Natural killer cell (primary cell): ENCODE measurements at regions not wholly inside any gene's neighbourhood (a gene's known extent, or its start where the extent isn't known, plus 50 kb on each side); places are given as distances from the start of the nearest gene placed in this dataset.

ENCODE experiments used
- ATAC-seq, 3 donors: fragments of 150-1000 bp in 2 of 3; fragments of 200-7000 bp in 1 of 3; cut with Tn5 transposase; 1 replicate in 1 of 3; 2 replicates in 2 of 3; pipeline ENCODE4 v1.10.0; 2021; ENCODE audit warnings: mild to moderate bottlenecking in 2 of 3, moderate library complexity in 2 of 3
- DNase-seq, 2 donors: peaks; one replicate each; pipeline versions ENCODE4 v3.0.0 to v3.0.0-alpha.2; 2013 to 2021; ENCODE audit warnings: mixed read lengths in 1 of 2
- H3K27ac ChIP-seq: one replicate; pipeline ENCODE4 v1.5.1; 2013; ENCODE audit warnings: mild to moderate bottlenecking, low read length
- H3K27me3 ChIP-seq: one replicate; pipeline ENCODE4 v1.6.1; 2013; ENCODE audit warnings: low read length; ENCODE audit not compliant: control insufficient read depth, insufficient read depth
- H3K36me3 ChIP-seq: one replicate; pipeline ENCODE4 v1.6.1; 2013; ENCODE audit warnings: low read length; ENCODE audit not compliant: control insufficient read depth, insufficient read depth
- H3K4me1 ChIP-seq: one replicate; pipeline ENCODE4 v1.6.1; 2013; ENCODE audit warnings: low read length; ENCODE audit not compliant: control insufficient read depth, insufficient read depth
- H3K4me3 ChIP-seq: one replicate; pipeline ENCODE4 v1.5.1; 2013; ENCODE audit warnings: low read length
- H3K9me3 ChIP-seq: one replicate; pipeline ENCODE4 v1.6.1; 2013; ENCODE audit warnings: low read length; ENCODE audit not compliant: control insufficient read depth, insufficient read depth
- H3K27ac Mint-ChIP-seq, 2 donors: one replicate each; pipeline ENCODE4 v1.8.0; 2022; ENCODE audit warnings: mild to moderate bottlenecking in 2 of 2, mixed read lengths in 2 of 2, moderate library complexity in 1 of 2
- H3K27me3 Mint-ChIP-seq, 2 donors: one replicate each; pipeline ENCODE4 v1.8.0; 2022; ENCODE audit warnings: low read depth in 2 of 2, mixed read lengths in 2 of 2
- H3K36me3 Mint-ChIP-seq: one replicate; pipeline ENCODE4 v1.8.0; 2022; ENCODE audit warnings: mixed read lengths
- H3K4me1 Mint-ChIP-seq, 2 donors: one replicate each; pipeline ENCODE4 v1.8.0; 2022; ENCODE audit warnings: mixed read lengths in 2 of 2
- H3K4me3 Mint-ChIP-seq: one replicate; pipeline ENCODE4 v1.8.0; 2022; ENCODE audit warnings: mild to moderate bottlenecking, moderate library complexity, mixed read lengths
- H3K9me3 Mint-ChIP-seq, 2 donors: one replicate each; pipeline ENCODE4 v1.8.0; 2022; ENCODE audit warnings: mixed read lengths in 2 of 2
- WGBS: methylation state at CpG from one replicate; pipeline ENCODE4 v1.1.7; 2013; ENCODE audit warnings: missing lambda C conversion rate; ENCODE audit not compliant: insufficient coverage; 5-methylcytosine and 5-hydroxymethylcytosine counted together
- intact Hi-C: fragments of 100-400 bp; cut with micrococcal nuclease; formaldehyde crosslinking; loops from one replicate; pipeline ENCODE4 v1.14.2; 2022
- TF ChIP-seq, protein P1 (sequence below): fragments of 200-600 bp; IDR thresholded peaks from one replicate; pipeline ENCODE4 v1.8.0; 2022; ENCODE audit warnings: antibody characterized with exemption

DNA sequence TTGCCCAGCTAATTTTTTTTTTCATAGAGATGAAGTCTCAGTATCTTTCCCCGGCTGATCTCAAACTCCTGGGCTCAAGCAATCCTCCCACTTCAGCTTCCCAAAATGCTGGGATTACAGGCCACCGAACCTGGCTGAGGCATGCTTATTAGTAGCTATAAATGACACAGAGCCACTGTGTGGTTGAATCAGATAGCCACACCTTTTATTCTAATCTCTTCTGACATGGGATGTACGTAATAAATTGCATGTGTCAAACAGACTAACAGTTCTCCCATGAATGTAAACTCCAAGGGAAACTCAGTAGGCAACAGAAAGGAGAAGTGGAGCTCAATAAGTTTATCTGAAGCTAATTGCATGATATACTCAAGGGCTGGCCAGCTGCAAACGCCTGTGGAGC, 139.8 kb upstream of the VCX3A start:
- no peak for DNase-seq
- intact Hi-C loops: no loop called here
- Histone ChIP-seq H3K9me3 (no peaks in the 10 kb centered on the region), H3K4me3 (no peak overlapping the region), H3K27me3 (no peaks in the 10 kb centered on the region), H3K4me1 (no peaks in the 10 kb centered on the region), H3K36me3 (no peaks in the 10 kb centered on the region), H3K27ac (no peak overlapping the region)
- Mint-ChIP-seq H3K27ac (no peak overlapping the region), H3K4me3 (no peak overlapping the region), H3K27me3 (no peaks in the 10 kb centered on the region), H3K9me3 (peaks cover 5 to 7% of the 10 kb centered on the region in 2 donors), H3K36me3 (no peaks in the 10 kb centered on the region), H3K4me1 (no peaks in the 10 kb centered on the region)
- ATAC-seq: no peak
- WGBS: 79% methylated on average over 3 of the region's 4 CpGs
- TF ChIP-seq, protein P1, sequence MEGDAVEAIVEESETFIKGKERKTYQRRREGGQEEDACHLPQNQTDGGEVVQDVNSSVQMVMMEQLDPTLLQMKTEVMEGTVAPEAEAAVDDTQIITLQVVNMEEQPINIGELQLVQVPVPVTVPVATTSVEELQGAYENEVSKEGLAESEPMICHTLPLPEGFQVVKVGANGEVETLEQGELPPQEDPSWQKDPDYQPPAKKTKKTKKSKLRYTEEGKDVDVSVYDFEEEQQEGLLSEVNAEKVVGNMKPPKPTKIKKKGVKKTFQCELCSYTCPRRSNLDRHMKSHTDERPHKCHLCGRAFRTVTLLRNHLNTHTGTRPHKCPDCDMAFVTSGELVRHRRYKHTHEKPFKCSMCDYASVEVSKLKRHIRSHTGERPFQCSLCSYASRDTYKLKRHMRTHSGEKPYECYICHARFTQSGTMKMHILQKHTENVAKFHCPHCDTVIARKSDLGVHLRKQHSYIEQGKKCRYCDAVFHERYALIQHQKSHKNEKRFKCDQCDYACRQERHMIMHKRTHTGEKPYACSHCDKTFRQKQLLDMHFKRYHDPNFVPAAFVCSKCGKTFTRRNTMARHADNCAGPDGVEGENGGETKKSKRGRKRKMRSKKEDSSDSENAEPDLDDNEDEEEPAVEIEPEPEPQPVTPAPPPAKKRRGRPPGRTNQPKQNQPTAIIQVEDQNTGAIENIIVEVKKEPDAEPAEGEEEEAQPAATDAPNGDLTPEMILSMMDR: no peak

DNA sequence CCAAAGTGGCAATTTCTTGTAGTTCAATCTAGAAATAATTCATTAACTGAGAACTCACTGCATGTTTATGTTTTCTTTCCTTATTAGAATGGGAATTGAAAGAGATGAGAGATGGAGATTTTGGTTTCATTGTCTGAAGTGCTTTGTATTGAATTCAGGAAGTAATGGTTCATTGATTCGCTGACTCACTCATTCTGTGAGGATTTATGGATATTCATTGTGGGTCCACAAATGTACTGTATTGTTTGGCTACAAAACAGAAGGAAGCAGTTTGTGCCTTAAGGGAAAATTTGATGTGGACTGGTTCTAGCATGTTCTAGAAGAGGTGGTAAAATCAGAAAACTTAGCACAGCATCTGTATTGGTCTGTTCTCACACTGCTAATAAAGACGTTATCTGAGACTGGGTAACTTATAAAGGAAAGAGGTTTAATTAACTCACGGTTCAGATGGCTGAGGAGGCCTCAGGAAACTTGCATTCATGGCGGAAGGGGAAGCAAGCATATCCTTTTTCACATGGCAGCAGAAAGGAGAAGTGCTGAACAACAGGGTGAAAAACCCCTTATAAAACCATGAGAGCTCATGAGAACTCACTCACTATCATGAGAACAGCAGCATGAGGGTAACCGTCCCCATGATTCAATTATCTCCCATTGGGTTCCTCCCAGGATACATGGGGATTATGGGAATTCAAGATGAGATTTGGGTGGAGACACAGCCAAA, 132.3 kb upstream of the VCX3A start:
- TF ChIP-seq, protein P1: no peak
- Mint-ChIP-seq H3K27ac (no peak overlapping the region), H3K4me3 (no peak overlapping the region), H3K36me3 (no peaks in the 10 kb centered on the region), H3K4me1 (no peaks in the 10 kb centered on the region), H3K9me3 (peaks cover 2 to 4% of the 10 kb centered on the region in 2 donors), H3K27me3 (no peaks in the 10 kb centered on the region)
- DNase-seq (no peak), ATAC-seq (no peak)
- 37% methylated on average over 3 of the region's 5 CpGs for WGBS
- no peak overlapping the region for H3K4me3 ChIP-seq
- no peak overlapping the region for H3K27ac ChIP-seq
- no peaks in the 10 kb centered on the region for H3K9me3 ChIP-seq
- H3K27me3 ChIP-seq: no peaks in the 10 kb centered on the region
- no peaks in the 10 kb centered on the region for H3K36me3 ChIP-seq
- H3K4me1 ChIP-seq: no peaks in the 10 kb centered on the region
- intact Hi-C loops: no loop called here

DNA sequence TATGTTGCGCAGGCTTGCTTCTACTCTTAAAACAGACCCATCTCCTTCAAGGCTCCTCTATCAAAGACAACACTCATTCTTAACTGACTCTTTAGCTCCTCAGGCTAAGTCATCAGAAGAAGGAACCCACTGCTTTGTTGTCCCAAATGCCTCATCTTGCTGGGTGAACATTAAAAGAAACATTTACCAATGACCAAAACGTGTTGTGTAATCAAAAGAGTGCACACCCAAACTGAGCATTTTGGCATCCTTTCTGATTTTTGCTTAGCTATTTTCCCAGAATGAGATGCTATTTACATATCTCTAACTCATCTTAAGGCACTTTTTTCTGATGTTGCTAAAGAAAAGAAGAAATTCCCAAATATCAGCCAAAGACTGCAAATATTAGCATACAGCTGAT, 131.7 kb upstream of the VCX3A start:
- Mint-ChIP-seq H3K4me3 (no peak overlapping the region), H3K36me3 (no peaks in the 10 kb centered on the region), H3K9me3 (peaks cover 2% of the 10 kb centered on the region in 2 donors), H3K27me3 (no peaks in the 10 kb centered on the region), H3K4me1 (no peaks in the 10 kb centered on the region), H3K27ac (no peak overlapping the region)
- no peak overlapping the region for H3K27ac ChIP-seq
- no peak for ATAC-seq
- intact Hi-C loops: no loop called here
- TF ChIP-seq, protein P1: no peak
- no peak for DNase-seq
- H3K9me3 ChIP-seq: no peaks in the 10 kb centered on the region
- no peaks in the 10 kb centered on the region for H3K4me1 ChIP-seq
- H3K36me3 ChIP-seq: no peaks in the 10 kb centered on the region
- WGBS: 77% methylated on average over 2 of the region's 2 CpGs
- H3K27me3 ChIP-seq: no peaks in the 10 kb centered on the region
- H3K4me3 ChIP-seq: no peak overlapping the region

DNA sequence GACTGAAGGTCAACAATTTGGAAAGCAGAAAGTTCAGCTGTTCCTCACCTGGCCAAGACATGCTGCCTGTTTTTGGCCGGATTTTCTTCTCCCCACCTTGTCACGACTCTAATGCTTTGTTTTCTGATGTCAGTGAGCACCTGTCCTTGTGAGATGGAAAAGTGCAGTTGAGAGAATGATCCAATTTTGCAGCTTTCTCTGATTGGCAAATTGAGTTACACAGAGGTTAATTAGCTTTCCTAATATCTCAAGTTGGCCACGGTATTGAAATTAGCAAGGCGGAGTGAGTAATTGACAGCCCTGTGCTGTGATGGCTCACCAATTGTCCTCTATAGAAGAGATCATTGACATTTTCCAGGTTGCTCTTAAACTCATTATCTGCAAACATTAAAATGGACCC, 126.8 kb upstream of the VCX3A start:
- no peaks in the 10 kb centered on the region for H3K27me3 ChIP-seq
- WGBS: 100% methylated on average over 2 of the region's 4 CpGs
- no peak overlapping the region for H3K27ac Mint-ChIP-seq
- no peaks in the 10 kb centered on the region for H3K4me1 Mint-ChIP-seq
- H3K27me3 Mint-ChIP-seq: no peaks in the 10 kb centered on the region
- no peaks in the 10 kb centered on the region for H3K4me1 ChIP-seq
- ATAC-seq: no peak
- H3K27ac ChIP-seq: no peak overlapping the region
- DNase-seq: no peak
- no peaks in the 10 kb centered on the region for H3K36me3 ChIP-seq
- peaks cover 8 to 12% of the 10 kb centered on the region in 2 donors for H3K9me3 Mint-ChIP-seq
- no peak overlapping the region for H3K4me3 Mint-ChIP-seq
- intact Hi-C loops: no loop called here
- H3K36me3 Mint-ChIP-seq: no peaks in the 10 kb centered on the region
- H3K9me3 ChIP-seq: no peaks in the 10 kb centered on the region
- TF ChIP-seq, protein P1: no peak
- no peak overlapping the region for H3K4me3 ChIP-seq
